GM23248 (cell line): ENCODE measurements at regions not wholly inside any gene's neighbourhood (a gene's known extent, or its start where the extent isn't known, plus 50 kb on each side); places are given as distances from the start of the nearest gene placed in this dataset.

Source experiments
- EZH2 ChIP-seq: fragments of 200-600 bp; sonication (generic); IDR thresholded peaks from 2 replicates; pipeline ENCODE4 v1.6.1; 2018; ENCODE audit warnings: antibody characterized with exemption, mild to moderate bottlenecking; ENCODE audit not compliant: insufficient read depth, poor library complexity, severe bottlenecking
- EZH2phosphoT487 ChIP-seq: fragments of 200-600 bp; sonication (generic); IDR thresholded peaks from 2 replicates; pipeline ENCODE4 v1.6.1; 2018; ENCODE audit warnings: antibody characterized with exemption, moderate library complexity, mild to moderate bottlenecking, low read depth; ENCODE audit not compliant: insufficient read depth

- no peak for TF ChIP-seq EZH2
- no peak for TF ChIP-seq EZH2phosphoT487
Observed at GRCh38 chr9:90489066-90489465, 153.6 kb downstream of the DIRAS2 start.
